ENCODE measurements at regions not wholly inside any gene's neighbourhood (a gene's known extent, or its start where the extent isn't known, plus 50 kb on each side); places are given as distances from the start of the nearest gene placed in this dataset.
"Not testable (repeated sequence)": the region's sequence is repeated elsewhere in the genome, so short reads cannot be mapped to it uniquely, and the experiment has no call there.

DNA sequence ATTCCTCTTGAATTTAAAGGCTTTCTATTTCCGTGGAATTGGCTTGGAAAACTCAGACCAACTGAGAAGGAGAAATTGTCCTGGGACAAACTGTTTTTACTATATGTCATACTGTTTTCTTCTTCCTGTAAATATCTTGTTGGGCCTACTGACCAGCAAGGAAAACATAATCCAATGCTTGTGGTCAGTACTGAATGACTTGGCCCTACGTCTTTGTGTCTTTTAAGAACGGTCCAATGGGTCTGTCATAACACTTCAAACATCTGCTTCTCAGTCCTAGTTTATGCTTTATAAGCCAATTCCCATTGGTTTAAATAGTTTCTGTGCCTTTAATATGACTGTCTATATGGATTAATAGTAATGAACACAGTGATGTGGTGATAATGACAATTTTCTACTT is 248.5 kb upstream of the DDHD1 start:
- DNase-seq (ENCODE audit: low spot score): no peak
- in situ Hi-C loops (cut with HindIII; ENCODE audit: low sequenced_read_pairs): no loop called here

- in situ Hi-C loops (cut with HindIII; ENCODE audit: low sequenced_read_pairs): no loop called here
- DNase-seq (ENCODE audit: low spot score): no peak
Observed at GRCh38 chr14:53399057-53399456, 245.9 kb upstream of the DDHD1 start.

DNA sequence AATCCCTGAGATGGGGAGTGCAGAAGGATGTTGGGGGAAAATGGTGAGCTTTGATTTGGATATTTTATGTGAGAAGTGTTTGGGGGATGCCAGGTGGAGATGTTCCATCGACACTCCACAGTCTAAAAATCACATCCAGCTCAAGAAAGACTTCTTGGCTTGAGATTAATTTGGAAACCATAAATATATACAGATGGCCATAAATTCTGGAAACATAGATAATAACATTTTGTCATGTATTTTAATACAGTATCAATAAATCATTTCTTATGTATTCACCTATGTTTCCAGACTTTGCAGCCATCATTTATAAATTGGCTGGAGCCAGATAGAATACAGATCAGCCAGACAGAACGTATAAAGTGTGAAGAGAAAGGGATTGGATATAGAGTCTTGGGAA is 245.5 kb upstream of the DDHD1 start:
- in situ Hi-C loops (cut with HindIII; ENCODE audit: low sequenced_read_pairs): no loop called here
- no peak for DNase-seq (ENCODE audit: low spot score)

- in situ Hi-C loops (cut with HindIII; ENCODE audit: low sequenced_read_pairs); DNase-seq (ENCODE audit: low spot score): not testable (repeated sequence)
Observed at GRCh38 chr14:53395267-53395666, 242.1 kb upstream of the DDHD1 start.

GRCh38 chr14:53391631-53392285 is 238.6 kb upstream of the DDHD1 start:
- DNase-seq (ENCODE audit: low spot score): no peak
- in situ Hi-C loops (cut with HindIII; ENCODE audit: low sequenced_read_pairs): no loop called here

- no peak for DNase-seq (ENCODE audit: low spot score)
- in situ Hi-C loops (cut with HindIII; ENCODE audit: low sequenced_read_pairs): no loop called here
Observed at GRCh38 chr14:53391156-53391555, 238.0 kb upstream of the DDHD1 start.

DNA sequence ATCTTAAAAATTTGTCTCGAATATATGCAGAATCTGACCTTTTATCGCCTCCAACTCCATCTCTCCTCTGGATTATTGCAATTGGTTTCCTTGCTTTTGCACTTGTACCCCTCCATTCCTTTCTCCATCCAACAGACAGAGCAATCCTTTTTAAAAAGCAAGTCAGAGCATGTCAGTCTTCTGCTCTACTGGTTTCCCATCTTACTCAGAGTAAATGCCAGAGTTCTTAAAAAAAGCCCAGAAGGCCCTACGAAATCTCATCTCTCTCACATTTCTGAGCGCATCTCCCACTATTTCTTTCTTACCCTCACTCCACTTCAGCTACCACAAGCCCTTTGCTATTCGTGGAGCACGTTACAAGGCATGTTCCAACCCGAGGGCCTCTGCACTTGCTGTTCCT is 236.9 kb upstream of the DDHD1 start:
- DNase-seq (ENCODE audit: low spot score): no peak
- in situ Hi-C loops (cut with HindIII; ENCODE audit: low sequenced_read_pairs): no loop called here

- in situ Hi-C loops (cut with HindIII; ENCODE audit: low sequenced_read_pairs): no loop called here
- DNase-seq (ENCODE audit: low spot score): no peak
Observed at GRCh38 chr14:53389202-53389601, 236.1 kb upstream of the DDHD1 start.

DNA sequence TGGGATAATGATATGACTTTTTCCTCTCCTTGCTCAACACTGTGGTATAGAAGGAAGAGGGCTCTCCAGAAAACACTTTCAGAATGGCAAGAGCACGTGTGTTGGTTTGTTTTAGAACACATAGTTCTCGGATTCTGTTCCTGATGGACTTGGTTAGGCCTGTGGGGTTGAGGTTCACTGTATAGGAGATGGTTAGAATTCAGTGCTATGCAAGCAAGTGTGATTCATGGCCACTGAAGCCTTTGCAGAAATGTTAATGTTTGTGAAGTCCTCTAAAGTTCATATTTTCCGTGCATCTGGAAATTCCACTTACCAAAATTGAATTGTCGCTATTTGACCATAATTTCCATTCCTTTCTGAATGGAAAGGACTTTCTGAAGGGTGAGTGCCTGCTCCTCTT is 233.2 kb upstream of the DDHD1 start:
- DNase-seq (ENCODE audit: low spot score): no peak
- in situ Hi-C loops (cut with HindIII; ENCODE audit: low sequenced_read_pairs): no loop called here

- in situ Hi-C loops (cut with HindIII; ENCODE audit: low sequenced_read_pairs): no loop called here
- no peak for DNase-seq (ENCODE audit: low spot score)
Observed at GRCh38 chr14:53384536-53384935, 231.4 kb upstream of the DDHD1 start.

DNA sequence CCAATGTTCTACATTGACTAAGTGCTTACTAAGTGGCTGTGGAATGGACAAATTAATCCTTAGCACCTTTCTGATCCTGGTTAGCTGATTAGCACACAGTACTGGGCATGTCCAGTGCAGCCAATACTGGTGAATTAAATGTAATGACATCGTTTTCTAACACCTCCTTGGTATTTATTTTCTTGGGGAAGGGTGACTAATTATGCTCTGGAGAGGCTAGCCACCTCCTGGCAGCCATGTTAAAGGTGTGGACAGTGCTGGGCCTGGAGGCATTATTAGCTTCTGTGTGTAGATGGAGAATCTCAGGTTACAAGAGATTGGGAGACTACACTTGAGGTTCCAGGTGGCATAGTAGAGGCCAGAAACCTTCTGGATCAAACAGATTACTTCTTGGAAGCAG is 230.9 kb upstream of the DDHD1 start:
- DNase-seq (ENCODE audit: low spot score): no peak
- in situ Hi-C loops (cut with HindIII; ENCODE audit: low sequenced_read_pairs): no loop called here

GRCh38 chr14:53381895-53382294 is 228.8 kb upstream of the DDHD1 start:
- in situ Hi-C loops (cut with HindIII; ENCODE audit: low sequenced_read_pairs): no loop called here
- DNase-seq (ENCODE audit: low spot score): no peak

- in situ Hi-C loops (cut with HindIII; ENCODE audit: low sequenced_read_pairs): no loop called here
- DNase-seq (ENCODE audit: low spot score): no peak
Observed at GRCh38 chr14:53380867-53381225, 227.7 kb upstream of the DDHD1 start.

- no peak for DNase-seq (ENCODE audit: low spot score)
- in situ Hi-C loops (cut with HindIII; ENCODE audit: low sequenced_read_pairs): no loop called here
Observed at GRCh38 chr14:53380052-53380866, 227.1 kb upstream of the DDHD1 start.

DNA sequence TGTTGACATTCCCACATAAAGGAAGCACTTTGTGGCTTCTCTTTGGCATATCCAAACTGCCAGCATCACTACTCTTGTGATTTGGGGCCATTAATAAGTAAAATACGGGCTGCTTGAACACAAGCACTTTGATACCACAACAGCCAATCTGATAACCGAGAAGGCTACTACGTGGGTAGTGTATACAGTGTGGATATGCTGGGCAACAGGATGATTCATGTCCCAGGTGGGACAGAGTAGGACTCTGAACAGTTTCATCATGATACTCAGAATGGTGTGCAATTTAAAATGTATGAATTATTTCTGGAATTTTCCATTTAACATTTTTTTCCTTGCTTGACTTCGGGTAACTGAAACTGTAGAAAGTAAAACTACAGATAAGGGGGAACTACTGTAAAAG is 225.0 kb upstream of the DDHD1 start:
- in situ Hi-C loops (cut with HindIII; ENCODE audit: low sequenced_read_pairs): no loop called here
- no peak for DNase-seq (ENCODE audit: low spot score)

DNA sequence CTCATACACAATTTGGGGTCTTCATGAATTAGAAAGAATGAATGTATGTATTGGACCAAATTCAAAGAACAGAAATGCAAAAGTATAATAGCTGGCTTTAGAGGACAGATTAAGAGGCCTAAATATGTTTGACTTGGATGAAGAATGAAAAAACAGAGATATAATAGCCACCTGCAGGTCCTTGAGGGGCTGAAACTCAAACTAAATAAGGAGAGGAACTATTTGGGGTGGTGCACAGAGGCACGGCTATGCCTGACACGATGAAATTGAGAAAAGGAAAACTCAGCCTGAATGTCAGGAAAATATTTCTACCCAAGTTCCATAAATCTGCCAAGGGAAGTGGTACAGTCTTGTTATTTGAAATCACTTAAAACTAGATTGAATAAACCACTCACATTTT is 222.9 kb upstream of the DDHD1 start:
- DNase-seq (ENCODE audit: low spot score): no peak
- in situ Hi-C loops (cut with HindIII; ENCODE audit: low sequenced_read_pairs): no loop called here

GRCh38 chr14:53375599-53375998 is 222.5 kb upstream of the DDHD1 start:
- in situ Hi-C loops (cut with HindIII; ENCODE audit: low sequenced_read_pairs): no loop called here

DNA sequence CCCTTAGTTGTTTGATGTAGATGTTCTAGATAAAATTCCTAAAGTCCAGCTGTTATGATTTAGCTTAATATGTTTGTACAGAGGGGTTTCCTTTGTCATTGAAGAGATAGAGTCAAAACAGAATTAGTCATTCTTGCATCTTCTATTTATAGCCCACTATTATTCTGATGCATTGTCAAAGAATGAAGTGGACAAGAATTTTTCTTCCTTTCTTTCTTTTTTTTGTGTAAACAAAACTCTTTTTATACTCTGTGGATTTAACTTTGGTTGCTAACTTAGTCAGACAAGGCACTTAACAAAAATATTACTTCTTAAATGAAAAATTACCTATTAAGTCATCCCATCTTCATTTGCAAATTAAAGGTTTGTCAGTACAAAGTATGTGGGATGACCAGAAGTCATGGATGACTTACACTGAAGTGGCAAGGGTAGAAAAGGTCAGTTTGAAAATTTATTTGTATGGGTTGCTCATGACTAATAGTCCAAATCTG is 215.6 kb upstream of the DDHD1 start:
- no peak for DNase-seq (ENCODE audit: low spot score)
- in situ Hi-C loops (cut with HindIII; ENCODE audit: low sequenced_read_pairs): no loop called here

More at GRCh38 chr14:53375599-53375998, 222.5 kb upstream of the DDHD1 start:
- DNase-seq (ENCODE audit: low spot score): no peak

GRCh38 chr14:53368066-53368465 is 214.9 kb upstream of the DDHD1 start:
- no peak for DNase-seq (ENCODE audit: low spot score)
- in situ Hi-C loops (cut with HindIII; ENCODE audit: low sequenced_read_pairs): no loop called here

DNA sequence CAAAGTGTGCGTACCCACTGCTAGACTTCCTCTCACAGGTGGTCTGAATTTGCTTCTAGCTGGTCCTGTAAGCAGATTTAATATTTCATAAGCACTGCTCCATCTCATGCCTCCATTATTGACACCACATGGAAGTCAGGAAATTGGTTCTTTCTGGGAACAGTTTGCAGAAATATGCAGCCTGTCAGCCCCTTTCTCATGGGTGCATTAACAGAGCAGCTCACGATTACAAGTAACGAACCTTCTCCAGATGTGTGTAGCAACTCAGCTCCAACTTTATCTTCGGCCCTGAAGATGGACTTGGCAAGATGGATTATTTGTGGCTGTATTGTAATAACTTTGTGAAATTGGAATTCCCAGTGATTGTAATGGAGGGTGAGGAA is 214.5 kb upstream of the DDHD1 start:
- in situ Hi-C loops (cut with HindIII; ENCODE audit: low sequenced_read_pairs): no loop called here
- no peak for DNase-seq (ENCODE audit: low spot score)

Measured in G401 (cell line).